Gastroesophageal sphincter (tissue), 3 donors: ENCODE measurements at regions not wholly inside any gene's neighbourhood (a gene's known extent, or its start where the extent isn't known, plus 50 kb on each side); places are given as distances from the start of the nearest gene placed in this dataset.

Experiments used
- CTCF ChIP-seq, 4 experiments: fragments of 200-600 bp in 2 of 4; fragments of 450-650 bp in 2 of 4; sonication (generic) in 1 of 4; IDR thresholded peaks; one replicate each; pipeline ENCODE4 v1.5.1; 2017 to 2019; ENCODE audit warnings: antibody characterized with exemption in 4 of 4, mild to moderate bottlenecking in 2 of 4, moderate library complexity in 2 of 4
- EP300 ChIP-seq: sonication (generic); formaldehyde crosslinking; IDR thresholded peaks from one replicate; pipeline ENCODE4 v1.6.1; 2017; ENCODE audit warnings: antibody characterized with exemption, mild to moderate bottlenecking
- POLR2A ChIP-seq, 2 donors: fragments of 450-650 bp; IDR thresholded peaks; one replicate each; pipeline ENCODE4 v1.6.1; 2017; ENCODE audit warnings: antibody characterized with exemption in 2 of 2, mild to moderate bottlenecking in 2 of 2, moderate library complexity in 1 of 2
- POLR2AphosphoS5 ChIP-seq: sonication (generic); formaldehyde crosslinking; IDR thresholded peaks from one replicate; pipeline ENCODE4 v1.6.1; 2017; ENCODE audit warnings: antibody characterized with exemption

- TF ChIP-seq POLR2AphosphoS5 (no peak), CTCF (IDR thresholded peaks at IDR 0.05) (no peak), POLR2A (IDR thresholded peaks at IDR 0.05) (no peak), EP300 (no peak)
Observed at GRCh38 chr2:62423235-62423634, 82.8 kb downstream of the TMEM17 start.
